Calu3 (cell line): ENCODE measurements at regions not wholly inside any gene's neighbourhood (a gene's known extent, or its start where the extent isn't known, plus 50 kb on each side); places are given as distances from the start of the nearest gene placed in this dataset.

ENCODE experiments used
- BruUV-seq: library from RNA; stranded (reverse); fragments of 400-500 nt; replicated peaks from 2 replicates; lab custom pipeline; 2021; lab: Mats Ljungman, UMichigan
- CTCF ChIA-PET: fragments of 300-600 bp; sonication (Branson Sonifier 250); formaldehyde crosslinking; loops from one replicate; lab custom pipeline; 2022; ENCODE audit warnings: antibody characterized with exemption; lab: Charles Lee
- DNase-seq: peaks from one replicate; pipeline ENCODE4 v3.0.0; 2022
- H3K27ac Mint-ChIP-seq: one replicate; pipeline ENCODE4 v1.8.0; 2022; ENCODE audit warnings: mixed read lengths; ENCODE audit not compliant: unreplicated experiment
- H3K27me3 Mint-ChIP-seq: one replicate; pipeline ENCODE4 v1.8.0; 2022; ENCODE audit warnings: mixed read lengths; ENCODE audit not compliant: unreplicated experiment
- H3K36me3 Mint-ChIP-seq: one replicate; pipeline ENCODE4 v1.8.0; 2022; ENCODE audit warnings: mild to moderate bottlenecking, moderate library complexity, mixed read lengths; ENCODE audit not compliant: insufficient read depth, unreplicated experiment
- H3K4me1 Mint-ChIP-seq: one replicate; pipeline ENCODE4 v1.8.0; 2022; ENCODE audit warnings: mild to moderate bottlenecking, low read depth, mixed read lengths; ENCODE audit not compliant: unreplicated experiment
- H3K4me3 Mint-ChIP-seq: one replicate; pipeline ENCODE4 v1.8.0; 2022; ENCODE audit warnings: mild to moderate bottlenecking, low read depth, moderate library complexity, mixed read lengths; ENCODE audit not compliant: unreplicated experiment
- H3K9me3 Mint-ChIP-seq: one replicate; pipeline ENCODE4 v1.8.0; 2022; ENCODE audit warnings: low read depth, mixed read lengths; ENCODE audit not compliant: unreplicated experiment
- CTCF ChIP-seq: fragments of 200-600 bp; IDR thresholded peaks from one replicate; pipeline ENCODE4 v1.8.0; 2022; ENCODE audit warnings: antibody characterized with exemption; ENCODE audit not compliant: unreplicated experiment
- intact Hi-C: fragments of 100-400 bp; cut with micrococcal nuclease; formaldehyde crosslinking; loops from one replicate; pipeline ENCODE4 v1.10.0; 2022; ENCODE audit not compliant: unreplicated experiment

DNA sequence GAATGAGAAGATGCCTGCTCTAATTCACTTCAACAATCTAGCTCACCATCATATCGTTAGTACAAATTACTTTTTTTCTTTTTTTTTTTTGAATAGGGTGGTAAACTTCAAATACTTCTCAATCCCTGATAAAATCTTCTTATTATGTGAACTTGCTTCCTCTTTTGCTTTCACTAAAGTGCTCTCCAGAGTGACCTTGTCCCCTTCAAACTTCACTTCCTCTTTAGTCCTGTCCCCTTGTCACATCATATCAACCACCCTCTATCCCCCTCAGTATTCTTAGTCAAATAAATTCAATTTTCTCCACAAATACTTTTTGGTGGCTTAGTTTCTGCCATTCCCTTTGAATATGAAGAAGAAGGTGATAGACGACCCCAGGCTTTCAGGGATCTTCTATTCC lies 124.9 kb upstream of the PLXNA2 start:
- Mint-ChIP-seq H3K27ac (no peak overlapping the region), H3K36me3 (no peaks in the 10 kb centered on the region), H3K4me1 (no peaks in the 10 kb centered on the region), H3K9me3 (no peaks in the 10 kb centered on the region), H3K4me3 (no peak overlapping the region), H3K27me3 (peaks cover 28% of the 10 kb centered on the region)
- TF ChIP-seq CTCF, result no peak
- CTCF ChIA-PET, result no interaction called here
- no TSS peak for BruUV-seq
- intact Hi-C loops, result no loop called here
- no peak for DNase-seq

GRCh38 chr1:208369658-208370057 lies 125.5 kb upstream of the PLXNA2 start:
- no peak for TF ChIP-seq CTCF
- Mint-ChIP-seq H3K4me3 (no peak overlapping the region), H3K27me3 (peaks cover 34% of the 10 kb centered on the region), H3K9me3 (no peaks in the 10 kb centered on the region), H3K27ac (no peak overlapping the region), H3K4me1 (no peaks in the 10 kb centered on the region), H3K36me3 (no peaks in the 10 kb centered on the region)
- CTCF ChIA-PET, result no interaction called here
- BruUV-seq, result no TSS peak
- intact Hi-C loops, result no loop called here
- no peak for DNase-seq

GRCh38 chr1:208374391-208374941 lies 130.3 kb upstream of the PLXNA2 start:
- intact Hi-C loops, result no loop called here
- Mint-ChIP-seq H3K9me3 (no peaks in the 10 kb centered on the region), H3K36me3 (no peaks in the 10 kb centered on the region), H3K4me1 (no peaks in the 10 kb centered on the region), H3K27me3 (peaks cover 21% of the 10 kb centered on the region), H3K27ac (no peak overlapping the region), H3K4me3 (no peak overlapping the region)
- DNase-seq, result no peak
- no TSS peak for BruUV-seq
- TF ChIP-seq CTCF, result no peak
- CTCF ChIA-PET, result no interaction called here

DNA sequence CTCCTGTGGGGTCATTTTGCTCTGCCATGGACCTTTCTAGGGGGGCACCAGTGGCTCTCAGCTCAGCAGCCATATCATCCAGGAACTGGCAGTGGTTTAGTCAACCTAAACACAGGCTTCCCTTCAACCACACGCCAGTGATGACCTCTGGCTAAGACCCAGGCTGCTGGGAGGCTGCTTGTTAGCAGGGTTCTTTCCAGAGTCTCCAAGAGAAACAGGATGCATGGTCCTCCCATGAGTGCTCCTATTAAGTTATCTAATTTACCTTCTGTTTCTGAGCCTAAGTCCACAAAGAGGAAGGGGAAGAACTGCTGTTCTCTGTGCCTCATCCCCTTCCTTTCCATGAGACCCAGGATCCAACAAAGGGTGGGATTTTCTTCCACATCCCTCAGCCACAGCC lies 137.3 kb upstream of the PLXNA2 start:
- intact Hi-C loops, result no loop called here
- CTCF ChIA-PET, result interaction anchor here (0.6 kb wide), 1 partner anchor 129 kb away, joined by 3 read pairs; no protein-coding TSS in a partner anchor
- H3K27ac Mint-ChIP-seq, result no peak overlapping the region

More for the DNA sequence above, 137.3 kb upstream of the PLXNA2 start:
- TF ChIP-seq CTCF, result no peak
- Mint-ChIP-seq H3K9me3 (peaks cover 3% of the 10 kb centered on the region), H3K4me1 (no peaks in the 10 kb centered on the region), H3K27me3 (peaks cover 34% of the 10 kb centered on the region), H3K4me3 (no peak overlapping the region), H3K36me3 (no peaks in the 10 kb centered on the region)
- no peak for DNase-seq
- BruUV-seq, result no TSS peak
